Renal cortical epithelial cell (primary cell): ENCODE measurements at regions not wholly inside any gene's neighbourhood (a gene's known extent, or its start where the extent isn't known, plus 50 kb on each side); places are given as distances from the start of the nearest gene placed in this dataset.
"Not testable (repeated sequence)": the region's sequence is repeated elsewhere in the genome, so short reads cannot be mapped to it uniquely, and the experiment has no call there.

Experiments used
- DNase-seq: peaks from one replicate; pipeline ENCODE4 v3.0.0-alpha.2; 2011; ENCODE audit warnings: low read depth

DNA sequence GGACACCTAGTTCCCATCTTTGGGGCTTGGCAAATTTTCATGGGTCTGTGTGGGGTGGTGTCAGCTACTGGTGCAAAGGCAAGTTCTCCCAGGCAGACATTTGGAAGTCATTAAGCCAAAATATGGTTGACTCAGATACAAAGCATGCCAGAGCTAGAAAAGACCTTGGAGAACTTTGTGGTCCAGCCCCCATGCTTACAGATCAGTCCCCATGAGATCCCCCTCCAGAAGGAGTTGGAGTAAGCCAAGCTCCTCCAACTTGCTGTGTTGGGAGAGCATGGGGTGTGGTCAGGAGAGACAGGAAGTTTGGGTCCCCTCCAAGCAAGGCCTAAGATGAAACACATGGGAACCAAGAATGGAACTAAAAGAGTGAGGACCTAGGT is 224.5 kb downstream of the CYP26B1 start:
- DNase-seq, result no peak

DNA sequence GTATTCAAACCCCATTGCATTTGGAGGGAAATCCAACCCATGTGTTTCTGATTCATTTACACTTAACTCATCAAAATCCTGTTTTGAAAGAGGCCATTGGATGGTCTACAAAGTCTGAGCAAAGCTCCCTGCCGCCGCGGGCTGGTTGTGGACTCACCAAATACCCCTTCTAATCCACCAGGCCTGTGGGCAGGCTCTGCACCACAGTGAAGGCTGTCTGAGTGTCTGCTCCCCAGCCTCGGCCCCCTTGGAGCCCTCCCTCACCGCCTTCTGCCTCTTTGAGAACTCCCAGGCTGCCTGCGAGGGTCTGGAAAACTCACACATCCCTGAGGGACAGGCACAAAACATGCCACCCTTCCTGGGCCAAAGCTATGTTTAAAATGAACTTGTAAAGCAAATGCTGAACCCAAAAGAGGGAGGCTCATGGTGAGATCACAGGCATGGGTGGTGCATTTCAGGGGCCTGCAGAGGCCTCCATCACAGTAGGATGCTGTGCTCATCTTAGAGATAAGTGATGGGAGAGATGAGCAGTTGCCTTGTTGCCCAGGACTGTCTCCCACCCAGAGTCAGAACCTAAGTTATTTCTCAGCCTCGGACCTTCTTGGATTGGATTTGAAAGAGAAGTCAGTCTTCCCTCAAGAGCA is 225.0 kb downstream of the CYP26B1 start:
- no peak for DNase-seq

DNA sequence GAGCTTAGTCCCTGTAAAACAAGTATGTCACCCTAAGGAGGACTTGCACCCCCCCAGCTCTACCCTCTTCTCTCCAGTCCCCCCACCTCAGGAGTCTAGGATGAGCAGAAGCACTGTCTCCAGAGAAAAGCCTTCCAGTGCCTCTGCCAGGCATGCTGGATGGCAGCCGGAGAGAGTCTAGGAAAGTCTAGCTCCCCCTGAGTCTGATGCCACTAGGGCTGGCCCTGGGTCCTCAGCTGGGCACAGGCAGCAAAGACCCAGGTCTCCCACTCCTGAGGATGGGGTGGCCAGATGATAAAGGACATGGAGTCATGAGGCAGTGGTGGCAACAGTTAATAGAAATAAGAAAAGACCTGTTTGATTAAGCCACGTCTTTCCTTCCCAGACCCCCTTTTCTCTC is 225.6 kb downstream of the CYP26B1 start:
- DNase-seq, result no peak

DNA sequence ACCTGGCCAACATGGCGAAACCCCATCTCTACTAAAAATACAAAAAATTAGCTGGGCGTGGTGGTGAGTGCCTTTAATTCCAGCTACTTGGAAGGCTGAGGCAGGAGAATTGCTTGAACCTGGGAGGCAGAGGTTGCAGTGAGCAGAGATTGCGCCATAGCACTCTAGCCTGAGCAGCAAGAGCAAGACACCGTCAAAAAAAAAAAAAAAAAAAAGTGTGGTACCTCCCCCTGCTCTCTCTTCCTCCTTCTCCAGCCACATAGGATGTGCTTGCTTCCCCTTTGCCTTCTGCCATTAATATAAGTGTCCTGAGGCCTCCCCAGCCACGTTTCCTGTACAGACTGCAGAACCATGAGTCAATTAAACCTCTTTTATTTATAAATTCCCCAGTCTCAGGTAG is 226.8 kb downstream of the CYP26B1 start:
- DNase-seq, result not testable (repeated sequence)

DNA sequence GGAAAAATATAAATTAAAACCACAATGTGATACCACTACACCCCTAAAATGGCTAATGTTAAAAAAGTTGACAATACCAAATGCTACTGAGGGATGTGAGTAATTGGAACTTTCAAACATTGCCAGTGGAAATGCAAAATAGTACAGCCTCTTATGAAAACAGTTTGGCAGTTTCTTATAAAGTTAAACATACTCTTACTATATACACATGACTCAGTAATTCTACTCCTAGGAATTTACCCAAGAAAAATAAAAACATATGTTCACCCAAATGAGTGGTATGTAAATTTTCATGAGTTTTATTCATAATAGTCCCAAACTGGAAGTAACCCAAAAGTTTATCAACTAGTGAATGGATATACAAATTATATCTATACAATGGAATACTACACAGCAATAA is 228.0 kb downstream of the CYP26B1 start:
- DNase-seq, result no peak

DNA sequence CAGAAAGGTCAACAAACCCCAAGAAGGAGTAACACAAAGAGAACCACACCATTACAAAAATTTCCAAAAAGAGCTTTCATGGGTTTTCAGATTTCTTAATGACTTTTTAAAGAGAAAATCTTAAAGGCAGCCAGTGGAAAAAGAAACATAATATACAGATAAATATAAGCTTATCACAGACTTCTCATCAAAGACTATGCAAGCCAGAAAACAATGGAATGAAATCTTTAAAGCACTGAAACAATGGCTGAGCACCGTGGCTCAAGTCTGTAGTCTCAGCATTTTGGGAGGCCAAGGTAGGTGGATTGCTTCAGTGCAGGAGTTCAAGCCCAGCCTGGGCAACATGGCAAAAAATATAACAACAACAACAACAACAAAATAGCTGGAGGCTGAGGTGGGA is 237.4 kb downstream of the CYP26B1 start:
- DNase-seq, result no peak

DNA sequence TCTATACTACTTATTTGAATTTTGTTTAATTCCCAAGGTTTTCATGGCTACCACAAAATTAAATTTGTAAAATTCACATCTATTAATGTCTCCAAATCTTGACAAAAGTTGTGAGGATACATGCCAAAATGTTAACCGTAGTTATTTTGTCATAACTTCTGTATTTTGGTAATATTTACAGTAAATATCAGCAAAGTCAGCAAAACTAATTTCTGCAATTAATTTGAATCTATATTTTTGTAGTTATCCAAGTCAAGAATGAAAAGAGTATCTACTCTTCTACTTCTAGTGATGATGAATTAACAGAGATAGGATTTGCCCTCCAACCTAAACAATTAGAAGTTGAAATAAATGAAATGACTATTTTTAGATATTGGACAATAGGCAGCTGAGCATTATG is 238.9 kb downstream of the CYP26B1 start:
- no peak for DNase-seq

DNA sequence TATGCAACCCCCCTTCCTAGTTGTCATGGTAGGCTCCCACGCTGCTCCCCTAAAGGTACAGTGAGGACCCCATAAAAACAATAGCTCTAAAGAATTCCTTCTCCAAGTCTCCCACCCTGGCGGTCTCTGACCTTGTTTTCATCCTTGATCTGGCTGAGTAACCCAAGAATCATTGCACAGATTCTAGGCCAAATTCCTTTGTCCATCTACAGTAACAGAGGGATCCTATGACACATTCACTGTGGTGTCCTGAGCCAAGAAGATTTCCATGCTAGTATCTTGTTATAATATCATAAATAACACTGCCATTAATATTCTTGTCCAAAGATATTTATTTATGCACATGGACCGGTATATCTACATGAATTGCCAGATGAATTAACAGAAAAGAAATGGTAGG is 240.2 kb downstream of the CYP26B1 start:
- DNase-seq, result no peak

DNA sequence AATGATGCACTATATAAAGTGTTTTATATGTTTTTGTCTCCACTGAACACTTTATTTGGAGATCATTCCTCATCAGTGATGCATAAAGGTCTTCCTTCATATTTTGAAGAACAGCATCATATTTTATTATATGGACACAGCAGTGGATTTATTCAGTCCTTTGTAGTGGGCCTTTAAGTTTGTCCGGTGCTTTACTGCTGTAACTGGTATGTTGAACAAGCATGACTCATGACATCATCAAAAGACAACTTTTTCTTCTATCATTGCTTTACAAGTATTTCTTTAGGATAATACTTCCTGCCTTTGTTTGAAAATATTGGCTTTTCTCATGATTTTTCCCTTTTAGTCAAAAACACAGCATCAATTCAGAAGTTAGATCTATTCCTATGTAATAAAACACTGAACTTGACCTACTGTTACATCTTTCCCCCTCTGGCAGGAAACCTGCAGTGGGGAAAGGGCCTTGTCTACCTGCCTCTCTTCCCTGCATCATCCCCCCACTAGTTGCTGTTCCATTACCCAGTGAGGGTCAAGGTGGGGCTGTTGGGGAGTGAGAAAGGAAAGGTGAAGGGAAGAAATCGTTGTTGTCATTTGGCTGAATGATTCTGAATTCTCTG is 241.2 kb downstream of the CYP26B1 start:
- no peak for DNase-seq

DNA sequence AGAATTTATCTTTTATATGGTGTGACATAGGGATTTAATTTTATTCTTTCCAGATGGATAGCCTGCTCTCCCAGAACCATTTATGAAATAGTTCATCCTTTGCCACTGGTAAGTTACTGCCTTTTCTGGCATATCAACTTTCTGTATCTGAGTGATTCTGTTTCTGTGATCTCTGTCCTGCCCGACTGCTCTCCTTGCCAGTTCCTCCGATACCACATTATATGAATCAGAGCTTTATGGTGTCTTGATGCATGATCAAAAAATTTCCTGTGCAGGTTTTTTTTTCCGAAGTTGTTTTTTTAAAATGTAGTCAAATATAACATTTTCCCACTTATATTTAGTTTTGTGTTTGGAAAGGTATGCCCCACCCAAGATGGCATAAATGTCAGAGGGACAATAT is 242.5 kb downstream of the CYP26B1 start:
- DNase-seq, result no peak

DNA sequence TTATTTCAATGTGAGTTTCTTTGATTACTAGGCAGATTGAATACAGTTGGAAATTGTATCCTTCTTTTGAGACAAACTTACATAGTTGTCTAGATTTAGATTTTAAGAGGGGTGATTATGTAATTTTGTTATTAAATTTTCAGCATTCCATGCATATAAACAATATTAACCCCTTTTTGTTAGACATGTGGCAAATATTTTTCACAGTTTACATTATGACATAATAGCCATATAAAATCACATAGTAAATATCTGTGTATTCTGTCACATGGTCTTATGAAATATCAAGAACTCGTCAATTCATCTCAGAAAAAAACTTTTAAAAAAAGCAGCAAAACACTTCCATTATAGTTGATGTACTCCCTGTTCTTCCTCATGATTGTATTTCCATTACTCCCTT is 243.8 kb downstream of the CYP26B1 start:
- no peak for DNase-seq

DNA sequence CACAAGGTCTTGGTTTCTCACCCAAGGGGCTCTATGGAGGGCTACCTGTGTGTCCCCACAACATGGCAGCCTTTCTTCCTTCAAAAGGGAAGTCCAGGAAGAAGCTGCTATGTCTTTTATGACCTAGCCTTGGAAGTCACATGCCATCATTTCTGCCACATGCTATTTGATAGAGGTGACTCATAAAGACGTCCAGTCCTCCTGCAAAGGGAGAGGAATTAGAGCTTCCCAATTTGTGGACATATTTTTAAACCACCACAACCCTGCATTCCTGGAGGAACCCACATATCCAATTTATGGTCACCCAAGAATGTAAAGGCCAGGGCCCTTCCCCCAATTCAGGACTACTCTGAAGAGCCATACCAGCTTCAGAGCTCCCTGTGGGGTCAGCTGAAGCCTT is 246.2 kb downstream of the CYP26B1 start:
- DNase-seq, result no peak

DNA sequence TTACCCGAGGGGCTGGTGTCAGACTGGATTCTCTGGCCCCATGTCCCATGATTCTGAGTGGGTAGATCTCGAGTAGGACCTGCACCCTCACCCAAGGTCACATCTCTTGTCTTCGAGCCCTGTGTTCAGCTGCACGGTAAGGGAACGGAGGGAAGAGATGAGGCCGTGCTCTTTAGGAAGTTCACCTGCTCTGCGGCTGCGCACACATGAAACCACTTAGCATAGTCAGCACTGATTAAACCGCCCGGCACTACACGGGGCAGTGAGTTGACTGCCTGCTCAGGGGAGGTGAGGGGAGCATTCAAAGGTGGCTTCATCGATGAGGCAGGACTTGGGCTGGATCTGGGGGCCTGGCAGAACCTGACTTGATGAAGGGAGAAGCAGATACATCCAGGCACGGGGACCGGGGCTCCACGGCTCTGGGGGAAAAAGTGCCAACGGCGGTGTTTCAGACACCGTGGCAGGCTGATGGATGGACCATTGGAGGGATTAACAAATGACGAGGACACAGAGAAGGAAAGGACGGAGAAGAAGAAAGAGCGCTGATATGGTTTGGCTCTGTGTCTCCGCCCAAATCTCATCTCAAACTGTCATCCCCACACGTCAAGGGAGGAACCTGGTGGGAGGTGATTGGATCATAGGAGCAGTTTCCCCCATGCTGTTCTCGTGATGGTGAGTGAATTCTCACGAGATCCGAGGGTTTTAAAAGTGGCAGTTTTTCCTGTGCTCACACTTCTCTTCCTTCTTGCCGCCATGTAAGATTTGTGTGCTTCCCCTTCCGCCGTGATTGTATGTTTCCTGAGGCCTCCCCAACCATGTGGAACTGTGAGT is 248.6 kb downstream of the CYP26B1 start:
- no peak for DNase-seq

DNA sequence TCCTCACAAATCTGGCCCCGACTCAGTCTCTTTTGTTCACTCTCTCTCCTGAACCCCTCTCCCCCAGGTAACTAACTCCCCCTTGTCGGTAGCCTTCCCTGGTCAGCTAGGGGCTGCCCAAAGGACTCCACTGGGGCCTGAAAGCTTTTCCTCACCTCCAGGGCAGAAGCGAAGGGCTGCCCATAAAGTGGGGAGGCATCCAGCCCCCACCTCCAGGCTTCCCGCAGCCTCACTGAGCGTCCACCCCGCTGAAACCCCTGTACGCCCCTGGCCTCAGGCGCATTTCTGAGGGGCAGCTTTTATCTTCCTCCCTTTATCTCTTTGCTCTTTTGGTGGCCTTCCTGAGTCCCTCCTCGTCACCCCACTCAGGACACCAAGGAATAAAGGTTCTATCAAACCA is 249.3 kb downstream of the CYP26B1 start:
- DNase-seq, result no peak

DNA sequence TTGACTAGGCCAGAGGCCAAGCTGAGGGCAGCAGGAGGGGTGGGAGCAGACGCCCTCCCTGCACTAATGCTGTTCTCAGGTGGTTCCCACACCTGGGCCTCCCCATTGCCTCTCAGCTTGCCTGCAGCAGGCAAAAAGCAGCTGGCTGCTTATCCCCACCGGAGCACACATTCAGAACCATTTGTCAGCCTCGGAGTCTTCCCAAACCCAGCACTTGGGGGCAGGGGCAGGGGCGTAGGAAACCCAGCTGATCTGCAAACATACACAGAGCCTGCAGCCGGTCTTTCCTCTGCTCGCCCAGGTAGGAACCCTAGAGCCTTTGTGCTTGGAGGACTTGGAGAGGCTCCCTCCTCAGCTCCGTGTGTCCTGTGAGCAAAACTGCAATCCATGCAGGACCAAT is 249.8 kb downstream of the CYP26B1 start:
- no peak for DNase-seq

DNA sequence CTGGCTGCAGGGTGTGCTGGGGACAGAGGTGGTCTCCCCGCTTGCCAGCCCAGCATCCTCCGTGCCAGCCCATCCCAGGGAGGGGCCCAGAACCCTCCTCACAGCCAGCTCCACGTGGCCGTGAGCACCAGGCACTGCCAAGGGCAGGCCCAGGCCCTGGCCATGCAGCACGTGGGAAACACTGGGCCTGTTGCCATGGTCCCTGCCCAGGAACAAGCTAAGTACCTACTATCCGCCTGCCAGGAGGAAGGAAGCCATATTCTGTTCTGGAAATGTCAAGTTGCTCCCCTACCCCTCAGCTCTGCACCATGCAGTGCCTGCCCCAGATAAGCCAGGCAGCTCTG is 250.6 kb downstream of the CYP26B1 start:
- DNase-seq, result no peak

DNA sequence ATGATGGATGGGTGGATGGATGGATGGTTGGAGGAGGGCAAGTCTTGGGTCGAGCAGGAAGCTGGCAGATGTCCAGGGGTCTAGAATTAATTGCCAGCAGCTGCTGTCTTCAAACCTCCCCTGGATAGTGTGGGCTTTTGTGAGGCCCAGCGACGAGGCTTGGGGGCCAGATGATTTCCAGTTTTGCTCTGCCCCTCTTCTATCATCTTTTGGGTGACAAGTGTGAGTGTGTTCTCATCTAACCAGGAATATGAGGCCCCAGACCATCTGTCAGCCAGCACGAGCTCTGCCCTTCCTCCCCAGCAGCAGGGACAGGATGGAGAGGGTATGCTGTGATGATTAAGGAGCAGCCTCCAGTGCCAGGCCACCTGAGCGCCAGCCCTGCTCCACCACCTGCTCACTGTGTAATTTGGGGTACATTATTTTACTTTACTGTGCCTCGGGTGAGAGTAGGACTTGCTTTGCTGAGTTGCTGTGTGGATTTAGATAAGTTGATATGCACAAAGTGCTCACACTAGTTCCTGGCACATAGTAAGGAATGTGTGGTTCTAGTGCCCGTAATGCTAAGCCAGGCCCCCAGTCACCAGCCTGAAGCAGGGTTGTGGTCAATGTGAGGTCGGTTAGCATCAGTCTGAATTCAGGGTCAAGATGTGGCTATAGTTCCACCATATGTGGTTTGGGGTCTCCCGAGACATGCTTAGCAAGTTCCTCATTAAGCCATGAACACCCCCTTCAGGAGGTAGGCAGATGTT is 251.1 kb downstream of the CYP26B1 start:
- DNase-seq, result no peak

DNA sequence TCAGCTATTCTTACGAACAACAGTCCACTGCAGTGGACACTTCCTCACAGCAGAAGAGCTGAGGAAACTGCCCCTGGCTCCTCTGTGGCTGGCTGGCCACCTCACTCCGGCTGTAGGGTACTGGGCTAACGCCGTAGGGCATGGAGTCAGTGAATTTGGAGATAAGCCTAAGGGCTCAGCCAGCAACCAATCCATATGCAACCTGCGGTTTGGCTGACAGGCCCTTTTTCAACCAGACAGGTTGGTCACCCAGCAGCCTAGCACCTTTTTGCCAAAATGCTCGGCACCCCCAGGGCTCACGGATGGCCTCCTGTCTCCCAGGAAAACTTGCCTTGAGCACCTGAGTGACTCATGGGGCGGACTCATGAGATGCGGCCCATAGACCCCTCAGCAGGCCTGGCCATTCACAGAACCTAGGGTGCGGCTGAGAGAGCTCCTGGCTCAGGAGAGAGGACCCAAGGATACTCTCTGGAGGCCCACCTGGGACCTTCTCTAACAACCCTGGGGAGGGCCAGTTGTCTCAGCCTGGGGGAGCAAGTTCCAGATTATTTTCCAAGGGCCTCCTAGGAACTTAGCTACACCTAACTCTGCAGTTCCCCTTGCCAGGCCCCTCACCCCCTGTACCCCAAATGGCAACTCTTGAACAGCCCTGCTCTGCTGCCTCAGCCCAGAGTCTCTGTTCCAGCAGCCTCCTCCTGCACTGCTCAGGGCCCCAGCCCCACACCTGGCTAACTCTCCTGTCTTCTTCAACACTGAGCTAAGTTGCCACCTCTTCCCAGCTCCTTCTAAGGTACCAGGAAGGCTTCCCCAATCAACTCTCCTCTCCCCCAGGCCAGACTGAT is 252.1 kb downstream of the CYP26B1 start:
- DNase-seq, result no peak

DNA sequence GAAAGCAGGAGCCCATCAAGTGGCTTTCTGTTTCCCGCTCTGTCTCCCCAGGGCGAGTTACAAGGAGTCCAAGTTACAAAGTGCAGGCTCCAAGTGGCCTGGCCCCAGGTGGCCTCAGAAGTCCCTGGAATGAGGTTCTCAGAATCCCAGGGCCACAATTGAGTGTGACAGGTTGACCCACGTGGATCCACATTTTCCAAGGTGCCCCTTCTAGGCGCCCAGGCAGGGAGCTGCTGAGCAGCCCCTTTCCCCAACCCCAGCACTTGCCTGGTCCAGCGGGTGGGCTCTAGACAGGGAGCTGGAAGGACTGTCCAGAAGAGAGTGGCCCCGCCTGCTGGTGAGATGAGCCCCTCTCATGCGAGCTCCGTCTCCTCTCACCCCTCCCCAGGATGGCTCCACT is 253.4 kb downstream of the CYP26B1 start:
- no peak for DNase-seq

DNA sequence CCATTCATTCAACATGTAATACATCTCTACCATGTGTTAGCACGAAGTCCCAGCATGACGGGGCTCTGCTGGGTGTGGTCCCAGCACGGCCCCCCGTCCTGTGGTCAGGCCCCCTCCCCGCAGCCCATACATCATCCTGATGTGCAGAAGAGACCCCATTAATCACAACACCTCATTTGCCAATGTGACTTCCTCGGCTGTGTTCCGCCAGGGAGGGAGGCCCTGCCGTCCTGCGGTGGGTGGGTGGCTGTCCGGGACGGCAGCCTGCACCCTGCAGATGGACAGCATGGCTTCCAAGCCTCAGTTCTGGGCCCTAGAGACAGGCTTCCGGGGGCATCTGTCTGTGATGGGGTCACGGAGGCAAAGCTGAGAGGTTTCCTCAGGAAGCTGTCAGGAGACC is 254.0 kb downstream of the CYP26B1 start:
- no peak for DNase-seq

DNA sequence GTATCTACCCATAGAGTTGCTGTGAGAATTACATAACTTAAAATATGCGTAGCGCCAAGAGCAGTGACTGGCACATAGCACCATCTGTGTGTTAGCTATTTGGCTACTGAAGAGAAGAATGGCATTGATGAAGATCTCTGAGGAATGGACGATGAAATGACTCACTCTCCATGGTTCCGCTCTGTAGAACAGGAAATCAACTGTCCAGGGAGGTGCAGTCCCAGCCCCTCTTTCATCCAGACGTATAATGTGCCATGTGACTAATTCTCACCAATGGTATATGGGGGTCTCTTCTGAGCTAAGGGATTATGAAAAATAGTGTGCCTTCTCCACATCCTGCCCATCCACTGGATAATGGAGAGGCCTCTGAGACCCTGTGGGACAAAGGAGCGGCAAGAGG is 254.8 kb downstream of the CYP26B1 start:
- no peak for DNase-seq

DNA sequence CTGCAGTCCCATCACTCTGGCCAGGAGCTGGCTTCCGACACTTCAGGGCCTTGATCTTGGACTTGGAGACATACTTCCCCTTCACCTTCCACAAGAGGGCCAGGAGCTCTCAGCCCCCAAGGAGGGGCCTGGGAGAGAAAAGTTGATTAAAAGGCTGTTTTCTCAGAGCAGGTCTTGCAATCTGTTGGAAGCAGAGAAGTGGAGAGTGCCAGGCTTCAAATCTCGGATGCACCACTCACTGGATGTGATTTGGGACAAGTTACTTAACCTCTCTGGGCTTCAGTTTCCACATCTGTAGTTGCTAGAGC is 255.3 kb downstream of the CYP26B1 start:
- no peak for DNase-seq
